ENCODE measurements at regions not wholly inside any gene's neighbourhood (a gene's known extent, or its start where the extent isn't known, plus 50 kb on each side); places are given as distances from the start of the nearest gene placed in this dataset.
"Not testable (repeated sequence)": the region's sequence is repeated elsewhere in the genome, so short reads cannot be mapped to it uniquely, and the experiment has no call there.

DNA sequence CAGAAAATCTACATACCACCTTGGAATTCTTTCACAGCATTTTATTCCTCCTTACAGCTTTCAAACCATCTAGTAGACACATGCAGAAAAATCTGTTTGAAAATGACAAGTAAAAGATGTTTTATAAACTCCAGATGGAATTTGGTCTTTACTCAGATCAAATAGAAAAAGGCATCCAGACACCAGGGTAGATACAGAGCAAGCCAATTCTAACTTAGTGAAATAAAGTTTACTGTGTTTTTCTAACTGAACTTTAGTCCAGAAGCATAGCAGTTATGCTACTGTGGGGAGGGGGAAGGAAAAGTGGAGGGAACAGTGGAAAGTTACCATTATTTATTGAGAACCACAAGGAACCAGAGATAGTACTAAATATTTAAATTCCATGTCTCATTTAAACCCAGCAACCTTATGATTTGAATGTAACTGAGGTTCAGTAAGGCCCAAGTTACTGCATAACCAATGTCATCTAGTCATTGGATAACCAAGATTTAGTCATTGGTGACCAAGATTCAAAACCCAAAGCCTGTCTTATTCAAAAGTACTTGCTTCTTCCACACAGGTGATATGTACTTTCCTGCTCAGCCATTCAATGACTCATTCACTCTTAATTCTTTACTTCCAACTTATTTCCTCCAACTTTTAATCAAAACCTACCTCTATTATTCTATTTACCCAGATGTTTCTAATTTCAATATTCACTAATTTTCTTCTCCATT, 57.7 kb downstream of the RAD51AP2 start:
- no peak for DNase-seq

DNA sequence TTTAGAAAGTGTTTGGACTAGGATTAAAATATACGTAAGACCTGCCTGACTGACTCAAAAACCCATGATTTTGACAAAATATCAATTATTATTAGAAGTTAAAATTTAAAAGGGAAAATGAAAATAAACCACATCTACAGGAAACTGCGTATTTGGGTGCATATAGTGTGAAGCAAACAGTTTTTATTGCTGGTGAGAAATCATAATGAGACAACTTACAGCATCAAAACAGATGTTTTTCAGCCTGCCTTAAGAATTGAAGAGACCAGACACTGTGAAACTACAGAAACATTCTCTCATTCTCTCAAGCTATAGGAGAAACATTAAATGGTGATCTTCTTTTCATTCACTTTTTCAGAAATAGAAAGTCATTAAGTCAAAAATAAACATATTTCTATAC, 62.9 kb downstream of the RAD51AP2 start:
- DNase-seq: no peak

DNA sequence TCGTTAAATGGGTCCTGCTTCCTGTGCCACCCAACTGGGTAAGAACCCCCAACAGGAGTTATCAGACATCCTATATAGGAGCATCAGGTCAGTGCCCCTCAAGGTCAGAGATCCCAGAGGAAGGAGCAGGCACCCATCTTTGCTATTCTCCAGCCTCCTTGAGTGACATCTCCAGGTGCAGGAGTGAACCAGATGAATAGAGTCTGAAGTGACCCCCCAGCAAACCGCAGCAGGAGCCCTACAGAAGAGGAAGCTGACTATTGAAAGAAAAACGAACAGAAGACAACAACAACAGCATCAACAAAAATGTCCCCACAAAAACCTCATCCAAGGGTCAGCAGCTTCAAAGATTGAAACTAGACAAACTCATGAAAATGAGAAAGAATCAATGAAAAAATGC, 72.0 kb downstream of the RAD51AP2 start:
- DNase-seq: not testable (repeated sequence)

DNA sequence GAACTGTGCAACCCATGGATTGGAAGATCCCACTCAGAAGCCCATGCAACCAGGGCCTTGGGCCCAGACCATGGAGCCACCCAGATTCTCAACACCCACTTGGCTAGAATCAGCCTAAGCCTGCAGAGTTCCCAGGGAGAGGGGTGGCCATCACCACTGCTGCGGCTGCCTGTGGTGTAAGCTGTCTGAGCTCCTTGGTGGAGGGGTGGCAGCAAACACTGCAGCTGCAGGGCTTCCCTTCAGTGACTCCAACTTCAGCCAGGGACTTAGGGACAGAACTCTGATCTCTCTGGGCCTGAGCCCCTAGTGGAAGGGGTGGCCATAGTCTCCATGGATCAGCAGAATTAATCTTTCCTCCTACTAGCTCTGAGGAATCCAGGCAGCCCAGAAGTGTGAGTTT, 72.5 kb downstream of the RAD51AP2 start:
- no peak for DNase-seq

DNA sequence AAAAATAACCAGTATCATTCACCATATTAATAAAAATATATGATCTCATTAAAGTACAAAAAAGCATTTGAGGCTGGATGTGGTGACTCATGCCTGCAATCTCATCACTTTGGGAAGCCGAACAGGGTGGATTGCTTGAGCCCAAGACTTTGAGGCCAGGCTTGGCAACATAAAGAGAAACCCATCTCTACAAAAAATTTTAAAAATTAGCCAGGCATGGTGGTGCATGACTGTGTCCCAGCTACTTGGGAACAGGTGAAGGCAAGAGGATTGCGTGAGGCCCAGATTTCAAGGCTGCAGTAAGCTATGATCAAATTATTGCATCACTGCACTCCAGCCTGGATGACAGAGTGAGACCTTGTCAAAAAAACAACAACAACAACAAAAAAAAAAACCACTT, 75.9 kb downstream of the RAD51AP2 start:
- DNase-seq: no peak

DNA sequence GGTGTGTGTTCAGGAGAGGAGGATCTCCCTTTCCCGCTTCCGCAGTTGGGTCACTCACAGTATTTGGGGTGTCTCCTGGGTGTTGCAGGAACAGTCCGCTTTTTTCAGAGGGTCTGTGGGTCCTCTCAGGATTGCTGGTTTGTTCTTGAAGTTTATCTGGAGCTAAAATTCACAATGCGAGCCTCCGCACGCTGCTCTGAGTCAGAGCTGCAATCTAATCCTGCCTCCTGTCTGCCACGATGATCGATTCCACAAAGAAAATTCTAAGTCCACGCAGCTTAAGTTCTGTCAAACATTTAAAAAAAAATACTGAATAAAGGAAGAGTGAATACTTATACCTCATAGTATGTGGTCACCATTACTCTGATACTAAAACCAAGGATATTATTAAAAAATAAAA, 76.5 kb downstream of the RAD51AP2 start:
- DNase-seq: no peak

DNA sequence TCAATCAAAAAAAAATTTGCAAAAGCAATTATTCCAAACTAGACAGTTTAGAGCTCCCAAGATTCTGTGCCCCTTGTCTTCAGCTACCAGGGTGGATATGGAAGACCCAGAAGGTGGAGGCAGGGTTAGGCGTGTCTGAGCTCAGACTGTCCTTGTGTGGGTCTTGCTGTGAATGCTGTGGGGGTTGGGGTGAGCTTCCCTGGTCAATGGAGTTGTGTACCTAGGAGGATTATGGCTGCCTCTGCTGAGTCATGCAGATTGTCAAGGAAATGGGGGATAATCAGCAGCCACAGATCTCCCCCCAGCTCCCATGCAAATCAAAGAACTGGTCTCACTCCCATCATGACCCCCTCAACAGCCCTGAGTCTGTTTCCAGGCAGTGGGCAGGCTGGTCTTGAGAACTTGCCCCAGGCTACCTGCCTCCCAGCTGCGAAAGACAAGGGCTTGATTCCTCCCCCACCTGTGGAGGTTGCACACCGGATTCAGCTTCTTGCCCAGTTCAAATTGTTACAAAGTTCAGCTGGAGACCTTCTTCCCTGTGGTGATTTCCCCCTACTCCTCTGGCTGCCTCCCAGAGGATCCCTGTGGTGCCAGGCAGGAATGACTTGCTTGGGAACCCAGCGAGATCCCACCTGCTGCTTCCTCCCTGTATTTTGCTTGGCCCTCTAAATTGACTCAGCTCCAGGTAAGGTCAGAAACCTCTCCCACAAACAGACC, 77.0 kb downstream of the RAD51AP2 start:
- no peak for DNase-seq

DNA sequence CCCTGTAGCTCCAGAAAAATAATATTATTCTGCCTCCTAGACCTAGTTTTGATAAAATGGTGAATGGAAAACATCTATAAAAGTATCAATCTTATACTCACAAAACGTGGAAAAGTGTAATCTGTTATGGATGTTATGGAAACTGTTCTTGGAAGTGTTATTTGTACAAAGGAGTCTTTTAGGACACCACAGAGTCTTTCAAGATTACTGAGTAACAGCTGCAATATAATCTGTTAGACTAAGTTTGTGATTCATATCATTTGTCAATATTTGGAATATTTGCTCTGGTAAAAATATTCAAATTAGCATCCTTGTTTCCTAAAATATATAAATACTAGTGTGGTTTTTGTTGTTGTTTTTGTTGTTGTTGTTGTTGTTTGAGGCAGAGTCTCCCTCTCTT, 87.9 kb downstream of the RAD51AP2 start:
- DNase-seq: no peak

DNA sequence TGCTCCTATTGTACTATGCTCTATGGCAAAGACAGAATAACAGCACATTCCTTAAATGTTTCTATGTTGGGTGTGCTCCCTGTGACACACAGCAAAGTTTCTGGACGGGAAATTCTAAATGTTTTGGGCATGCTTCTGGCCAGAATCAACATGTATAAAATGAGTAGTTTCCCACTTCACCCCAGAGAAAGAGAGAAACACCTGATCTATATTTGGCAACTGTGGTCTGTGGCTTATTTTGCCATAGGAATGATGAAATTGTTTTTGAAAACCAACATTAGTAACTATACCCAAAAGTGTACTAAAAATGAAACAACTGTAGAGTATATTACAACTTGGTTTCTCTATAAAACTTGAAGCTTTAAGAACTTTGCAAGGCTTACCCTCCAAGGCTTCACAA, 89.1 kb downstream of the RAD51AP2 start:
- DNase-seq: no peak

DNA sequence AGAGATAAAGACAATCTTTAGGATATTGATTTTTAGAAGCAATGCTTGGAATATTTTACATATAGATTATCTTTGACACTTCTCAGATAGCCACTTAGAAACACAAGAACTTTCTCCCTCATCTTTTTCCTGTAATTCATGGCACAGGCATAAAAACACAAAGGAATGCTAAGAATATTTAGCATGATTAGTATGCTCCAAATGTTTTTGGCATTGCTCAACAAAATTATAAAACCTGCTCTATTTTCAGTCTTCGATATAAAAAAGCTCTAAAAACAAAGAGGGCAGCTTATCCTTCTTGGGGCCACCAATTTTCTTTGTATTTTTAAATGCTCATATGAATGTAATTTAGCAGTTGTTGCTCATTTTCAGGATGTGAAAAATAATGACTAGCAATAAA, 90.8 kb downstream of the RAD51AP2 start:
- DNase-seq: no peak

DNA sequence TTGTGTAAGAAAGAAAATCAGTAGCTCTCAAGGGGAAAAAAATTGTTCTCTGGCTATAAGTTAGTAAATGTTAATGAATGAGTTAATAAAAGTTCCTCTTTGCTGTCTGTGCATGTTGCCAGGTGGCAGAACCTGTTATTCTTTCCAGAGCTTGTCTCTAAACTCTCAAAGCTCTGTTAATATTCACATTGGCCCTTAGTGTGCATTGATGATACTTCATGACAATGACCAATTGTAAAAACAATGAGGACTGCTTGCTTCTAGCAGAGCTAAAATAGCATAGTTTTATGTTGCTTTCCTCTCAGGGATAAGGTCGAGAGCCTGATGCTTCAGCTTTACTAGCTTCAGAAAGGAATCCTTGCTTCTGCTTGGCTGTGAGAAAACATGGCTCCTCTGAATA, 91.5 kb downstream of the RAD51AP2 start:
- DNase-seq: no peak

DNA sequence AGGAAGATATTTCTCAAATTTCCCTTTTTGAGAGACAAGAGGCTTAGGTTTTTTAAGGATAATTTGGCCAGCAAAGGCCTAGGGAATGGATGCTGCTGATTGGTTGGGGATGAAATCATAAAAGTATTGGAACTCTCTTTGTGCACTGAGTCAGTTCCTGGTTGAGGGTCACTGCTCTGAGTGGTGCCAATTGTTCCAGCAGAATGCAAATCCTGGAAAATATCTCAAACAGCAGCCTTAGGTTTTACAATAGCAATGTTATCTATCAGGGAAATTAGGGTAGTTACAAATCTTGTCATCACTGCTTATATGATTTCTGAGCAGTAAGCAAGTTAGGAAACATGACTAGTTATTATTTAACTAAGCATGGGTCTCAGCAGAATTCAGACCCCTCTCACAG, 96.2 kb downstream of the RAD51AP2 start:
- no peak for DNase-seq

DNA sequence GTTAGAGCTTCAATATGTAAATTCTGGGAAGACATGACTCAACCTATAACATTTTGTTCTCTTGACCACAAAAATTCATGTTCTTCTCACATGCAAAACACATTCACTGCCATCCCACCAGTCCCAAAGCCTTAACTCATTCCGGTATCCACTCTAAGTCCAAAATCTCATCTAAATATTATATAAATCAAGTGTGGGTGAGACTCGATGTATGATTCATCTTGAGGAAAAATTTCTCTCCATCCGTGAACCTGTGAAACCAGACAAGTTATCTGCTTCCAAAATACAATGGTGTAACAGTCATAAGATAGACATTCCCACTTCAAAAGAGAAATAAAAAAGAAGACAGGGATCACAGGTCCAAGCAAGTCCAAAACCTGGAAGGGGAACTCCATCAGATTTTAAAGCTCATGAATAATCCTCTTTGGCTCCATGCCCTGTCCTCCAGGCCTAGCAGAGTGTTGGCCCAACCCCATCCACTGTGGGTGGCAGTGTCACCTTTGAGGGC, 101.3 kb downstream of the RAD51AP2 start:
- no peak for DNase-seq

DNA sequence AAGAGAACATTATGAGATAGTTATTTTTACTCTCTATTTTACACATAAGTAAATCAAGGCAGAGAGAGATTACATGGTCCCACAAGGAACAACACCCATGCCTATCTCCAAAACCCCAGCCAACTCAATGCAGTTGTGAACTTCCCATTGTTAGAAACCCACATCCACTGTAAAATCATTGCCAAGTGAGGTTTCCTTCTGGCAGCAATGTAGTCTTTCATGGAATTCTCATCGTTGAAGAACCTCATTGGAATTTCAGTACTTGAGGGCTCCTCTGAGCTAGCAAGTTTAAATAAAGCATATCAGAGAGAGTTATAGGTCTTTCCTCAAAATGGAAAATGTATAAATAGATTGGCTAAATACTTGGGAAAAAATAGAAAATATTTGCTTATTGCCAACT, 105.2 kb downstream of the RAD51AP2 start:
- no peak for DNase-seq

DNA sequence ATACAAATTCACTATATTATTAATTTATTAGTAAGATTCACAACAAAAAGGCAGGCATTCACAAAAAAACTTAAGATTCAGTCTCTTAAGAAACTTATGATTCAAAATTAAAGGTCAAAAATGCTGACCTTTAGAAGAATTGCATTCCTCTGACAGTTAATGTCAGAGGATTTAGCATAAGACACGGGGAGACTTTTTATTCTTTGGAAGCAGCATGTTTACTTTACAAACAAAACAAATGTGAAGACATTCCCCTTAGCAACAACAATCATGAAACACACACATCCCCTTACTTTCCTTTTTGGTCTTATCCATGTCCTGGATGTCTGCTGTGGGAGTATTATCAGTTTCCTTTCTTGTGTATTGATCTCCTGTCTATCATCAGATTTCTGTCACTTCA, 117.1 kb downstream of the RAD51AP2 start:
- DNase-seq: no peak

DNA sequence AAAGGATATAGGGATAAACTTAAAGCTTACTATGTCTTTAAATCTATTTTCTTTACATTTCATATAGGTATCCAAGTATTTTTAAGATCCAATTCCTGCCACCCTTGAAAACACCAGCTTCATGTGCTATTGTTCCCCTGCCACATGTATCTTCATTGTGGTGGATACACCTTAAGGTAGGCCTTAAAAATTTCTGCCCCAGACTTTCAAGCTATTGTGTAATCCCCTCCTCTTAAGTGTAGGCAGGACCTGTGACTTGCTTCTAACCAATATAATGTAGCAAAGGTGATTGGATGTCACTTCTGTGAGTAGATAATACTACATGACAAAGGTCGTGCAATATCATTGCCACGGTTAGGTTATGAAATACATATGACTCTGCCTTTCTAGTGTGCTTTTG, 119.5 kb downstream of the RAD51AP2 start:
- DNase-seq: no peak

DNA sequence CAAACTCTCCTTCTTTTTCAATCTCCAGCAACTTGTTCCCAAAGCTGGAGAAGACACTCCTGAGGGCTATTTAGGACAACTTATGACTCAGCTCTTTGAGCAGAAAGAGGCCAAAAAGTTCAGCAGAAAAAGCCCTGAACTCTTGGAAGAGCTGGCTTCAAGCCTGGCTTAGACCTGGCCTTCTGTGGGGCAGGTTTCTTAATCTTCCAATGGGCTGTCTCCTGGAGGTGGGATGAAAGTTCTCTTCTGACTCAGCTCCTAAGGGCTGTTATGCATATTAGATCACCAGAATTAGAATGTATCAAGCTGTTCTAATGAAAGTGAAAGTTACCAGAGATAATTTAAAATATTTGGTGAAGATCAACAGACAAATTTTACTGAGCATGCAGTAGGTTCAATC, 129.4 kb downstream of the RAD51AP2 start:
- no peak for DNase-seq

DNA sequence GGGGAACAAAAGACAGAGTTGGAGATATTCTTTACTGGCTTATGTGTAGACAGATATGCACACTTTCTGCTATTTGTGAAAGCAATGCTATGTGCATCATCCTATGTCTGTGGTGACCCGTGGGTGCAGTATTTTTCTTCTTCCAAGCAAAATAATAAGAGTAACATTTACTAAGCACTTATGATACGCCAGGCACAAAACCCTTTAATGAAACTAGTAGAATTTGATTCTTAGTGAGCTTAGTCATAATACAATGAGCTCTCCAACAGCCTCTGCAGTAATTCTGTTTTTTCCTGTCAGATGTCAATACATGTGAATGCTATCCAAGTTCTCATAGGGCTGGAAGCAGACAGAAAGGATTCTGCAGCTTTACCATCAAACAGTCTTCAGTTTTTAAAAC, 130.6 kb downstream of the RAD51AP2 start:
- DNase-seq: no peak

DNA sequence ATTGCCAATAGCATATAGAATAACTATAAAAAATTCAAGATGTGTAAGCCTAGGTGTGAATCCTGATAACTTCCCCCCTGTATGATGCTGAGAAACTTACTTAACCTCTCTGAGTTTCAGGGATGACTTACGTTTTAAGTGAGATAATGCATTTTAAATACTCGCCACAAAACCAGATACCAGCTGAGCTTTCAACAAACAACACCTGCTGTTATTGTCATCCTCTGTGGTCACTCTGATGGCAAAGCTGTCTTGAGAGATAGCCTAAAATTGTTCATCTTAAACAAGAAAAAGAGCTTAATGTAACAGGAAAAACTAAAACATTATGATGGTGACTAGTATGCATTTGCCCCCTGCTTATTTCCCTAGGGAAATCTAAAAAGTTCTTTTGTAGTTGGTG, 131.5 kb downstream of the RAD51AP2 start:
- DNase-seq: no peak

DNA sequence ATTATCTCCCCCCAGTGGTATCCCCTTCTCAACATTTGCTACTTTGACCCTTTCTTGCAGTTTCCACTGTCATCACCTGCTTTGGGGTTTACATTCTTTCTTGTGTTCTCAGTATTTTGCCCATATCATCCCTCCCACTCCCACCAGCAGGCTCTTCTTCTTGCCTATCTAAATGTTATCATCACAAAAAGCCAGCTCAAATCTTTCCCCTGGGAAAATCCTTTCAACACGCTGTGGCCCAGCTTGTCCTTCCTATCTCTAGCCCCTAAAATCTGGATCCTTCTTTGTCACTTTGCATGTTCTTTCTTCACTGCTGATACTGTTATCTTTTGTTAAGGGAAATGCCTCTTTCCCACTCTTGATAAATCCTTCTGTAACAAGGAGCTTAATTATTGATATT, 138.2 kb downstream of the RAD51AP2 start:
- DNase-seq: no peak

DNA sequence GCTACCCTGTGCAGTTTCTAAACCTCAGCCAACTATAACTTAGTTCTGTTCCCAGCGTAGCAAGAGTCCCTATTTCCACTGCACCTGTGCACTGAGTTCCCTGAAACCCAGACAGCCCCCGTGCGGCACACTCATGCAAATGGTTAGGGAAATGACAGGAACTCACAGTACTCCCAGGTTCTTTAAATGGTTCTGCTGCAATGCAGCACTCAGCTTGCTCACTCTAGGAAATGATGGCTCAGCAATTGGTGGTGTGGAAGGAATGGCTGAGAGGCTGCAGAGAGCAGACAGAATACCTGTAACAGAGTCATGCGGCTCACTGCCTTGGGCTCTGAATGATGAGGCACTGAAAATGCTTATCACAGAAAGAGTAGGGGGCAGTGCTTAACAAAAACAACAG, 143.0 kb downstream of the RAD51AP2 start:
- no peak for DNase-seq

DNA sequence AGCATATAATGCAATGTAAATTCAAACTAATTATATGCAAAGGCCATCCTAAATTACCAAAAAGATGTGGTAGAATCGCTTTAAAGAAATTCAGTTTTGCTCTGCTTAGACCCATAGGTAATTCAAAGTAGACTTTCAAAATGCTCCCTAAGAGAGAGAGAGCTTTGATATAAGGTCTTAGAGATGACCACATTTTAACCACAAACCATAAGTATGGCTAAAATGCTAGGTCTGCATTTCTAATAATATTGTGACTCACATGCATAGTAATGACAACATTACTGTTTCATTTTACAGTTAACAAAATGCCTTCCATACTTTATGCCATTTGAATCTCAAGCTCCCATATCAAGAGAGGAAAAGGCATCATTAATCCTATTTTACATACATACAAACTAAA, 144.5 kb downstream of the RAD51AP2 start:
- no peak for DNase-seq

DNA sequence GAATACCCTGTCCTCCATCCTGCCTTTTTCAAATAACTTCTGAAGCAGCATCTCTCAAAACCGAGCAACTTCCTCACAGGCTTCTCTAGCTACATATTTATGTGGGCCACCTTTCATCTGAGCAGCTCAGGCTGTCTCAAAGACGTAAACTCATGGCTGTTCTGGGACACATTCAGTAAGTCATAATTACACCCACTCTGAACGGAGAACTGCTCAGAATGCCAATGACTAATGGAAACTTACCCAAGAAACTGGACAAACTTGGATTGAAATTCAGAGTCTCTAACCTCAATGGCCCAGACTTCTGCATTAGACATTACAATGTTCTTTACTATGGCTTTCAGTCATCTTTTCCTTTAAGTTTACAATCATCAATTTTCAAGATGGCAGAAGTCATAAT, 145.2 kb downstream of the RAD51AP2 start:
- no peak for DNase-seq

DNA sequence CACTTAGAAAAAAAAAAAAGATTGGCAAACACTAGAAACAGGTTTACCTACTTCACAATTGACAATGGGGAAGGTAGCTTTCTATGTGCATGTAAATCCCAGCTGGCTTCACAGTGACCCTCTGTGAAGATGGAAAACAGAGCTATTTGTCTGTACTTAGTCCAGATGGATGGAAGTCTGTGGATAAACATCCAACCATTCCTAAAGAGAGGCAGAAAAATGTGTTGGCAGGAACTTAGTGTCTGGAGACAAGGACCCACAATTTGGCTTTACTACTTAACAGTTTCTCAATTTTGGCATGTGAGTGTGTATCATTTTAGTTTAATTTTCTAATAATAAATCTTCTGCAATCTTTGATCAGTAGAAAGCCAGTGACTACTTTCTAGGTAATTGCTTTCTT, 154.4 kb downstream of the RAD51AP2 start:
- DNase-seq: no peak

DNA sequence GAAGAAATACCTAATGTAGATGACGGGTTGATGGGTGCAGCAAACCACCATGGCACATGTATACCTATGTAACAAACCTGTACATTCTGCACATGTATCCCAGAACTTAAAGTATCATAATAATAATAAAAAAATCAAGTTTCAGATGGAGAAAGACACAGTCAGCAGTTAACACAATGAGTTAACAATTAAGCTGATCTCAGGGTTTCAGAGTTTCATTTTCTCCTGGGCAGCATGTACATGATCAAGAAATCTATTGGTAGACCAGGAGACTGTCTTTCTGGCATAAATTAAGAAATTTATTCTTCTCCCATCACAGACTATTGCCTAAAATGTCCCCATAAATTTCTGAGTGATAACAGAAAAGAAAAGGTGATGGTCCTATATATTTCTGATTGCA, 155.3 kb downstream of the RAD51AP2 start:
- no peak for DNase-seq

Measured in stimulated activated CD4-positive, alpha-beta T cell treated with anti-CD3 and anti-CD28 coated beads, Interleukin-2, amount 100 ng/mL, for 24 hours (primary cell).